GM21447 (cell line): ENCODE measurements at regions not wholly inside any gene's neighbourhood (a gene's known extent, or its start where the extent isn't known, plus 50 kb on each side); places are given as distances from the start of the nearest gene placed in this dataset.
"Not testable (repeated sequence)": the region's sequence is repeated elsewhere in the genome, so short reads cannot be mapped to it uniquely, and the experiment has no call there.

ENCODE experiments used
- ATAC-seq: cut with Tn5 transposase; IDR thresholded peaks from one replicate; pipeline ENCODE4 v1.9.1; 2021; ENCODE audit not compliant: unreplicated experiment

DNA sequence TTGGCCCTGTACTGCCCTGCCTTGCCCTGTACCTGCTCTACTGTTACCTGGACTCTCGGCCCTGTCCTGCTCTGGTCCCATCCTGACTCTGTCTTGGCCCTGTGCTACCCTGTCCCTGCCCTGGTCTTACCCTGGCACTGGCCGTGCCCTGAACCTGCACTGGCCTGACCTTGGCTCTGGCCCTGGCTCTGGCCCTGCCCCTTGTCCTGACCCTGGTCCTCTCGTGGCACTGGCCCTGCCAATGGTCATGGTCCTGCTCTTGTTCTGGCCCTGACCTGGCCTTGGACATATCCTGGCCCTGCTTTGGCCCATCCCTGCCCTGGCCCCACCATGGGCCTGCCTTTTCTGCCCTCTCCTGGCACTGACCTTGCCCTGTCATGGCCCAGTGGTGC is 251.3 kb downstream of the TP53TG3F start:
- not testable (repeated sequence) for ATAC-seq

DNA sequence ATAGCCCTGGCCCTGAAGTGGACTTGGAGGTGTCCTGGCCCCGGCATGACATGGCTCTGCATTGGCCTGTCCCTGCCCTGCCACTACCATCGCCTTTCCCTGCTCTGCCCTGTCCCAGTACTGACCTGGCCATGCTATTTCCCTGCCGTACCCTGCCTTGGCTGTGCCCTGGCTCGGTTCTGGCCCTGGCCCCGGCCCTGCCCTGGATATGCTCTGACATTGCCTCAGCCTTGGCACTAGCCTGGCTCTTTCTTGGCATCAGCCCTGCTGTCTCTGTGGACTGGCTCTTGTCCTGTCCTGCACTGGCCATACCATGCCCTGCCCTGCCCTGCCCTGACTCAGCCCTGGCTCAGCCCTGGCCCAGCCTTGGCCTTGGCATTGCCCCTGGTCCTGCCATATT is 252.2 kb downstream of the TP53TG3F start:
- not testable (repeated sequence) for ATAC-seq

DNA sequence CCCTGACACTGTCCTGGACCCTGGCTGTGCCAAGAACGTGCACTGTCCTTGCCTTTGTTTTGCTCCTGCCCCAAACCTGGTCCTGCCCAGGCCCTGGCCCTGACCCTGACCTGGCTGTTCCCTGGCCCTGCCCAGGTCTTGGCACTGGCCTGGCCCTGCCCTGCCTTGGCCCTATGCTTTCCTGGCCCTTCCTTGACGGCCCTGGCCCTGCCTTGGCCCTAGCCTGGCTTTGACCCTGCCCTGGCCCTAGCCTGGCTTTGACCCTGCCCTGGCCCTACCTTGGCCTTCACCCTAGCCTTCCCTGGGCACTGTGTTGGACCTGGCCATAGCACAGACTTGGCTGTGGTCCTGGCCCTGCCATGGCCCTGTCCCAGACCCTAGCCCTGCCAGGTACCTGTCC is 252.9 kb downstream of the TP53TG3F start:
- not testable (repeated sequence) for ATAC-seq

DNA sequence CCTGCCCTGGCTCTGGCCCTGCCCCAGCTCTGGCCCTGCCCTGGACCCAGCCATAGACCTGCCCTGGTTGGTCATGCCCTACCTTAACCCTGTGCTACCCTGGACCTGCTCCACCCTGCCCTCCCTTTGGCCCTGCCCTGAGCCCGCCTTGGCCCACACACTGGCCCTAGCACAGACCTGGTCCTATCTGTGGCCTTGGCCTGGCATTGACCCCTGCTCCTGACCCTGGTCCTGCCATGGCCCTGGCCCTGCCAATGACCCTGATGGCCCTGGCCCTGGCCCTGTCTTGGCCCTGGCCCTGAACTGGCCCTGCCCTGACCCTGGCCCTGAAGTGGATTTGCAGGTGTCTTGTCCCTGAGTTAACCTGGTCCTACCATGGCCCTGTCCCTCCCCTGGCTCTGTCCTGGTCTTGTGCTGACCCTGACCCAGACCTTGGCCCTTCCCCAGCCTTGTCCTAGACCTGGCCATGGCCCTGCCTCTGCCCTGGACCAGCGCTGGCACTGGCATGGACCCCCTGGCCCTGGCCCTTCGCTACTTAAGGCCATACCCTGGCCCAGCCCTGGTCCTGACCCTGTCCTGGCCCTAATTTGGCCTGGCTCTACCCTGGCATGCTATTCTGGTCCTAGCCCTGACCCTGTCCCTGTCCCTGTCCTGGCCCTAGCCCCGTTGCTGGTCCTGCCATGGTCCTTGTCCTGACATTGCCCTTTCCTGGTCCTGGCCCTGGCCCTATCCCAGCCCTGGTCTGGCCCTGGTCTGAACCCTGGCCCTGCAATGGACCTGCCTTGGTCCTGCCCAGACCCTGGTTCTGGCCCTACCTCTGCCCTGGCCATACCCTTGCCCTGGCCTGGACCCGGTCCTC is 253.7 kb downstream of the TP53TG3F start:
- ATAC-seq: not testable (repeated sequence)

DNA sequence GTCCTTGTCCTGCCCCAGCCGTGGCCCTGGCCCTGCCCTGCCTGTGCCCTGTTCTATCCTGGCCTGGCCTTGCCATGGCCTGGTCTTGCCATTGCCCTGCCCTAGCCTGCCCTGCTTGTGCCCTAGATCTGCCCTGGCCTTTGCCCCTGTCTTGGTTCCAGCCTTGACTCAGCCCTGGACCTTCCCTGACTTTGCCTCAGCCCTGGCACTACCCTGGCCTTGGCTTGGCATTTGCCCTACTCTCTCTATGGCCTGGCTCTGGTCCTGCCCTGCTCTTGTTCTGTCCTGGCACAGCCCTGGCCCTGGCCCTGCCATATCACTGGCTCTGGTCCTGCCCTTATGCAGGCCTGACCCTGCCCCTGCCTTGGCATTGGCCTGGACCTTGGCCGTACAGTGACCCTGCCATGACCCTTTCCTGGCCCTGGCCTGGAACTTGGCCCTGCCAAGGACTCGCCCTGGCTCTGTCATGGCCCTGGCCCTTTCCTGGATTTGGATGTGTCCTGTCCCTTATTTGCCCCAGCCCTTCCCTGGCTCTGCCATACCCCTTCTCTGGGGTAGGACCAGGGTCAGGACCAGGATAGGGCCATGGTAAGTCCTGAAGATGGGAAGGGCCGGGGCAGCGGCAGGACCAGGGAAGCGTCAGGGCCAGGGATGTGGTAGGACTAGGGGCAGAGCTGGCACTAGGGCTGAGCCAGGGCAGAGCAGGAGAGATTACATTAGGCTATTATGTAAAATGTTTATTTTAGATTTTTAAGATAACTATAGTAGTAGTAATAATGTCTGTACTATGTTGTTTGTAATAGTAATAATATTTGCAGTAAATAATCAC is 254.5 kb downstream of the TP53TG3F start:
- ATAC-seq: not testable (repeated sequence)

DNA sequence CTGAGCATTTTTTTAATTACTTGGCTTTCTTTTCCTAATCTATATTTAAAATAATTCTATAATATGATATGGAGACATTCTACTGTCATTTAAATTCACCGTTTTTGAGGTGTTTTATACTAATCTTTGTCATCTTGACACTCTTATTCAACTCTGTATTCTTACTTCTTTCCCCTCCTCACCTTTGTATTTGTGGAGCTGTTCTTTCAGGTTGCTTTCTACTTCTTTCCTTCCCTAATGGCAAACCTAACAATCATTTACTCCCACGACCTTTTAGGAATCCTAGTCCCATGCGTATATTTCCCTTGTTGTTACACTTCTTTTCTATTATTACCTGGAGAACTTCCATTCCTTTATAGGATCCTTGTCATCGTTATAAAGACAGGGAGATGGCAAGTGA is 271.8 kb downstream of the TP53TG3F start:
- not testable (repeated sequence) for ATAC-seq

DNA sequence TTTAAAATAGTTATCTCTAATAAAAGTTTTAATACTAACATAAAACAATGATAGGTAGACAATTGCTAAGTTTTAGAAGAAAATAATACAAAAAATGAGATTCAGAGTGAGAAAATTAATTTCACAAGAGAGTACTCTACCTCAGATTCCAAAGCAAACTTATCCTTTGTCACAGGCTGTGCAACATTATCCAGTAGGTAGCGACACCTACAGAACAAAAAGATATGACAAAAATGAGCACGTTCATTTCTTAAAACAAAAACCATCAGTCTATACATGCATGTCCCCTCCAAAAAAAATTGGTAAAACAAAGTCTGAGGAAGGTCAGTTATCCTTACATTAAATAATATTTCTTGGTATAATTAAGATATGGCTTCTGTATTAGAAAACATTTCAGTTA is 275.2 kb downstream of the TP53TG3F start:
- not testable (repeated sequence) for ATAC-seq

DNA sequence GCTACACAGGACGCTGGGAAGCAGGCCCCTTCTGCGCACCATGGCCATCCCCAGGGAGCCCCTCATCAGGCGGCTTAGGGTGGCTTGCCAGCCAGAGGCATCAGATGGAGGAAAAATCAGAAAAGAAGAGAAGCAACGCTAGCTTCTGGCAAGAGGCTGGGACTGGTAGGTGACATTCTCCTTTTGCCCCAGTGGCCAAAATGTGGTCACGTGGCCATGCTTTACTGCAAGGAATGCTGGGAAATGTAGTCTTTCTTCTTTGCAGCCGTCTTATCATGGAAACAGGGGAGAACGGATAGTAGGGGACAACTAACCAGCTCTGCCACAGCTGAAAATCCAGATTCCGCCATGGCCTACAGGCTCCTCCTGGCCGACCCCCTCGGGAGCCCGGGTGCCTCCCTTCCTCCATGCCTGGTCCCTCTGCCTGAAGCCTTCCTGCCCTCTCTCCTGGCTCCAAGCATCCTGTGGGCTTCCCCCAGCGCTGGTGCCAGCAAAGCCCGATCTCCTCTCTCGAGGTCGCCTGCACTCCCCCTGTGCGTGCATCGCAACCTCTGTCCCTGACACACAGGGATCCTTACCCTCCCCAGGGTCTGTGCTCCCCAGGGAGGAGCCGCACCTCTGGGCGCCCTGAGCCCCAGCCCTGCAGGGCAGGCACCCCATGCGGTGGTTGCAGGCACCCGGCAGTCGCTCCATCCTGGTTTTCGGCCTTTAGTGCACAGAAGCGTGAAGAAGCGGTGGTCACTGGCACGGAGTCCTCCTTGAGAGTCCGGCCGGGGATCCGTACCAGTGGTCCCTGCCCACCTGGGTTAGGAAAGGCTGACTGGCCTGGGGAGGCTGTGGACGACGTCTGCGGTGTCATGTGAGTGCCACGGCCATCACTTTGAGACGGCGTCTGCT is 307.7 kb downstream of the TP53TG3F start:
- ATAC-seq: not testable (repeated sequence)

DNA sequence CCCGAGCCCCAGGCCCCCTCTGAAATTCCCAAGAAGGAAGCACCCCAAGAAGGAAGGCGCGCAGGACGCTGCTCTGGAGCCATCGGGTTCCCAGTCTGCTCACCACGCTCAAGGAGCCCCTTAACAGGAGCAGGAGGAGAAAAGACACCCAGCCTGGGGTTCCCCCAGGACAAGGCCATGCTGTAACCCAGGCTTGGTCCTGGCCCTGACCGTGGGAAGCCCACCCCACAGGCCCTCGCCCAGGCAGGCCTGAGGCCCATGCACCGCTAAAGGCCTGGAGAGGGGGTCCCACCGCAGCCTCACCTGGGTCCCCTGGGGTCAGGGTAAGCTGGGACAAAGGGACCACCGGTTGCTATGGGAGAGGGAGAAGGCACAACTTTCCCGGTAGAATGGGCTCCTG is 309.3 kb downstream of the TP53TG3F start:
- not testable (repeated sequence) for ATAC-seq

DNA sequence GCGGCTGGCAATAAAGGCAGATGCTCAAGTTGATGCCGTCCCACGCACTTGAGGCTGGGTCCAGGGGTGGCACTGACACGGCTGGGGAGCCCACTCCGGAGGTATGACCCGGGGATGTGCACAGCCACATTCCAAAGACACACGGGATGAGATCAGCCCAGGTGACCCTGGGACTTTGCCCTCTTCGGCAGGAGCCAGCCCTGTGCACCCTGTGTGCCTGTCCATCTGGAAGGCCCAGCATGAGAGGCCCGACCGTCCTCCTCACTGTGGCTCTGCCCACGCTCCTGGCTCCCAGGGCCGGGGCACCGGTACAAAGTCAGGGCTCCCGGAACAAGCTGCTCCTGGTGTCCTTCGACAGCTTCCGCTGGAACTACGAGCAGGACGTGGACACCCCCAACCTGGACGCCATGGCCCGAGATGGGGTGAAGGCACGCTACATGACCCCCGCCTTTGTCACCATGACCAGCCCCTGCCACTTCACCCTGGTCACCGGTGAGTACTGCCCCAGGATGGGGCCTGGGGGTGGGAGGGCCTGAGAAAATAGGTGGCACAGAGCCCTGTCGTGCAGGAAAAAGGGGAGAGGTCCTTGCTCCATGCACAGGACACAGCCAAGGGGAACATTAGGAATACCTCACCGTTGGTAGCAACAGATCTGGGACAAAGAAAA is 309.9 kb downstream of the TP53TG3F start:
- ATAC-seq: not testable (repeated sequence)

DNA sequence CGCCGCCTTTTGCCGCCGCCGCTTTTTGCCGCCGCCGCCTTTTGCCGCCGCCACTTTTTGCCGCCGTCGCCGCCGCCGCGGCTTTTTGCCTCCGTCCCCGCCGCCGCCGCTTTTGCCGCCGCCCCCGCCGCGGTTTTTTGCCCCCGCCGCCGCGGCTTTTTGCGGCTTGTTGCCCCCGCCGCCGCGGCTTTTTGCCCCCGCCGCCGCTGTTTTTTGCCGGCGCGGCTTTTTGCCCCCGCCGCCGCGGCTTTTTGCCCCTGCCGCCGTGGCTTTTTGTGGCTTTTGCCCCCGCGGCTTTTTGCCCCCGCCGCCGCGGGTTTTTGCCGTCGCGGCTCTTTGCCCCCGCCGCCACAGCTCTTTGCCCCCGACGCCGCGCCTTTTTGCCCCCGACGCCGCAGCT is 311.1 kb downstream of the TP53TG3F start:
- not testable (repeated sequence) for ATAC-seq

DNA sequence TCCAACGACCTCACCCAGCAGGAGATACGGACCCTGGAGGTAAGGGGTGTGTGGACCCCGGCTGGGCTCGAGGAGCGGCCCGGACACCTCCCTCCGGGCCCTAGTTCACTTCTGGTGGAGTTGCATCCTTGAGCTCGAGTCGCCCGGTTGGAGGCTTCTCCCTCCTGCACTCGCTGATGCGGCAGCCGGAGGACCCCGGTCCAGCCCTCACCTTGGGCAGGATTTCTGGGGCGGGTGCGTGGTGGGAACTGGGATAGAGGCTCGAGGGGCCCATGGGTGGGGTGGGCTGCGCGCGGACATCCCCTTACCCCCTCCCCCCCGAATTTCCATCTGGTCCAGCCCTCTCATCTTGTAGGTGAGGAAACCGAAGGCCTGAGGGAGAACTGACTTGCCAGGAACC is 311.8 kb downstream of the TP53TG3F start:
- not testable (repeated sequence) for ATAC-seq

DNA sequence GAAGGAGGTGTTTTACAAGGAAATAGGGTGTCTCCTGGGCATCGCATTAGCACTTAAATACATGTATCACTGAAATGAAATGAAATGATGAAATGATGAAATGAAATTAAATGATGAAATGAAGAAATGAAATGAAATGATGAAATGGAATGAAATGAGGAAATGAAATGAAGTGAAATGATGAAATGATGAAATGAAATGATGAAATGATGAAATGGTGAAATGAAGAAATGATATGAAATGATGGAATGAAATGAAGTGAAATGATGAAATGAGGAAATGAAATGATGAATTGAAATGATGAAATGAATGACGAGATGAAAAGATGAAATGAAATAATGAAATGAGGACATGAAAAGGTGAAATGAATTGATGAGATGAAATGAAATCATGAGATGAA is 314.6 kb downstream of the TP53TG3F start:
- not testable (repeated sequence) for ATAC-seq

DNA sequence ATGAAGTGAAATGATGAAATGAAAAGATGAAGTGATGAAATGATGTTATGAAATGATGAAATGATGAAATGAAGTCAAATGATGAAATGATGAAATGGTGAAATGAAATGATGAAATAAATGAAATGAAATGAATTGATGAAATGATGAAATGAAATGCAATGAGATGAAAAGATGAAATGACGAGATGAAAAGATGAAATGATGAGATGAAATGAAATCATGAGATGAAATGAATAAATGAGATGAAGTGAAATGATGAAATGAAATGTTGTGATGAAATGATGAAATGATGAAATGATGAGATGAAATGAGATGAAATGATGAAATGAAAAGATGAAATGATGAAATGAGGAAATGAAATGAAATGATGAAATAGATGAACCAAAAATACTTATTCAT is 315.3 kb downstream of the TP53TG3F start:
- not testable (repeated sequence) for ATAC-seq

DNA sequence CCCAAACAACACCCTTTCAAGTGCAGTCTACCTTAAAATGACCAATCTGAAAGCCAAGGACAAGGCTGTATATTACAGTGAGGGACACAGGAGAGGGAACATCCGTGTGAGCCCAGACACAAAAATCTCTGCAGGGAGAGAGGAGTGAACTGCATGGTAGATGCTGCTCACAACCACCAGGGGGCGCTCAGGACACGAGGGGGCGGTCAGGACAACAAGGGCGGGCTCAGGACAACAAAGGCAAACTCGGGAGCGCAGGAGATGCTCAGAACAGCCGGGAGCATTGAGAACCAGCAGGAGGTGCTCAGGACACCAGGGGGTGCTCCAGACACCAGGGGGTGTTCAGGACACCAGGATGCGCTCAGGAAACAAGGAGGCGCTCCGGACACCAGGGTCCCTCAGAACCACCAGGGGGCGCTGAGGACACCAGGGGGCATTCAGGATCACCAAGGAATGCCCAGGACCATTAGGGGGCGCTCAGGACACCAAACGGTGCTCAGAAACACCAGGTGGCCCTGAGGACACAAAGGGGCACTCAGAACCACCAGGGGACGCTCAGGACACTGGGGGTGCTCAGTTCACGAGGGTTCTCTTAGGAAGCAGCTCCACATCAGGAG is 357.0 kb downstream of the TP53TG3F start:
- not testable (repeated sequence) for ATAC-seq

DNA sequence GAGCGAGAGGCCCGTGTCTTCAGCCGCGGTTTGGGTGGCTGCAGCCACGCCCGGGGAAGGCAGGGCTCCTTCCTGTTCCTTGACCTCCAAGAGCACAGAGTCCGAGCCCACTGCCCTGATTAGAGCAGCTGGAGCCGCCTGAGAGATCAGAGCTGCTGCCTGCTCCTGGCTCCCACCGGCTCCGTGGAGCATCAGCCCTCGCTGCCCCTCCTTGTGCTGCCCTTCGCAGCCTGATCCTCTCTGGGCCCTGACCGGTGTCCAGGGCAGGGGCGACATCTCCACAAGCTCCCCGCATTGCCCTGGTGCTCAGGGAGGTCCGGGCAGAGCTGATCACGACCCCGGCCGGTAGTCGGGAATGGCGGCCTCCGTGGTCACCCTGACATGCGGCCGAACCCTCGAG is 365.3 kb downstream of the TP53TG3F start:
- not testable (repeated sequence) for ATAC-seq

DNA sequence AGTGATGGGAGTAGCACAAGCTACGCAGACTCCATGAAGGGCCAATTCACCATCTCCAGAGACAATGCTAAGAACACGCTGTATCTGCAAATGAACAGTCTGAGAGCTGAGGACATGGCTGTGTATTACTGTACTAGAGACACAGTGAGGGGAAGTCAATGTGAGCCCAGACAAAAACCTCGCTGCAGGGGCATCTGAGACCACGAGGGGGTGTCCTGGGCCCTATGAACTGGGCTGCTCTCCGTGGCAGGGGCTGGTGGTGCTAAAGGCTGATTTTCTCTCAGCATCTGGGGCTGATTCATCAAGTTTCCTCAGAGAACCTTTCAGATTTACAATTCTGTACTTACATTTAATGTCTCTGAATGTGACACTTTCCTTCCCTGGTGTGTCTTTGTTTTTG is 368.1 kb downstream of the TP53TG3F start:
- ATAC-seq: not testable (repeated sequence)

DNA sequence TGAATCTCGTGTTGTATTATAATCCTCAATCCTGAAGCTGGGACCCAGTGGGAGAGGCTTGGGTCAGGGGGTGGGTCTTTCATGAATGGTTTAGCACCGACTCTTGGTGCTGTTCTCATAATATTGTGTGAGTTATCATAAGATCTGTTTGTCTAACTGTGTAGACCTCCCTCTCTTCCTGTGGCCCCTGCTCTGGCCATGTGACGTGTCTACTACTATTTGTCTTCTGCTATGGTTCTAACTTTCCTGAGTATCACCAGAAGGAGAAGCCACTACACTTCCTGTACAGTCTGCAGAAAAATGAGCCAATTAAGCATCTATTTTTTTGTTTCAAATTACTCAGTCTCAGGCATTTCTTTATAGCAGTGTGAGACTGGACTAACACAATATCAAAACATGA is 379.7 kb downstream of the TP53TG3F start:
- ATAC-seq: not testable (repeated sequence)

DNA sequence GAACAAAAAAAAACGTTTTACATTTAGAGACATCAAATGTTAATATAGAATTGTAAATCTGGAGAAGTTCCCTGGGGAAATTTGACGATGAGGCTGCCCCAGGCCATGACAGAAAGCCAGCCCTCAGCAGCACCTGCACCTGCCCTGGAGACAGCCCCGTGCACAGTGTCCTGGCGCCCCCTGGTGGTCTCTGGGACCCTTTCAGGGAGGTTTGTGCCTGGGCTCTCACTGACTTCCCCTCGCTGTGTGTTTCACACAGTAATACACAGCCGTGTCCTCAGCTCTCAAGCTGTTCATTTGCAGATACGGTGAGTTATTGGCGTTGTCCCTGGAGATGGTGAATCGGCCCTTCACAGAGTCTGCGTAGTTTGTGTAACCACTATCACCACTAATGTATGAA is 385.1 kb downstream of the TP53TG3F start:
- ATAC-seq: not testable (repeated sequence)
